Mesenchymal stem cell (in vitro differentiated cells and primary cell): ENCODE measurements at regions not wholly inside any gene's neighbourhood (a gene's known extent, or its start where the extent isn't known, plus 50 kb on each side); places are given as distances from the start of the nearest gene placed in this dataset.

Experiments
- DNase-seq: peaks from one replicate; pipeline ENCODE4 v3.0.0-alpha.2; 2013
- H2AFZ ChIP-seq: one replicate; pipeline ENCODE4 v1.6.1; 2013; ENCODE audit warnings: low read depth, mild to moderate bottlenecking, control low read depth, inconsistent platforms, low read length, moderate library complexity
- H2AK5ac ChIP-seq: 2 replicates; pipeline ENCODE4 v1.6.1; 2013; ENCODE audit warnings: low read length, moderate library complexity, mild to moderate bottlenecking, inconsistent platforms; ENCODE audit not compliant: severe bottlenecking
- H2BK120ac ChIP-seq: one replicate; pipeline ENCODE4 v1.6.1; 2013; ENCODE audit warnings: low read depth, mild to moderate bottlenecking, inconsistent platforms, low read length, moderate library complexity
- H2BK12ac ChIP-seq, 2 experiments: one replicate each; pipeline ENCODE4 v1.6.1; 2013; ENCODE audit warnings: inconsistent platforms in 2 of 2, low read length in 2 of 2, mild to moderate bottlenecking in 2 of 2, moderate library complexity in 2 of 2, control low read depth in 1 of 2
- H2BK15ac ChIP-seq: one replicate; pipeline ENCODE4 v1.6.1; 2013; ENCODE audit warnings: mild to moderate bottlenecking, low read depth, inconsistent platforms; ENCODE audit not compliant: poor library complexity, severe bottlenecking
- H2BK5ac ChIP-seq: 2 replicates; pipeline ENCODE4 v1.6.1; 2013; ENCODE audit warnings: low read depth, mild to moderate bottlenecking, low read length, control low read depth, inconsistent platforms; ENCODE audit not compliant: poor library complexity, severe bottlenecking
- H3K14ac ChIP-seq, 2 experiments: one replicate each; pipeline ENCODE4 v1.6.1; 2013; ENCODE audit warnings: inconsistent platforms in 2 of 2, low read length in 2 of 2, control low read depth in 1 of 2, mild to moderate bottlenecking in 1 of 2, moderate library complexity in 1 of 2
- H3K18ac ChIP-seq, 2 experiments: one replicate each; pipeline ENCODE4 v1.6.1; 2013; ENCODE audit warnings: inconsistent platforms in 2 of 2, low read length in 2 of 2, control low read depth in 1 of 2, low read depth in 1 of 2, mild to moderate bottlenecking in 1 of 2
- H3K23ac ChIP-seq, 2 experiments: one replicate each; pipeline ENCODE4 v1.6.1; 2013; ENCODE audit warnings: inconsistent platforms in 2 of 2, low read length in 2 of 2, mild to moderate bottlenecking in 2 of 2, moderate library complexity in 2 of 2, control low read depth in 1 of 2
- H3K27ac ChIP-seq: 2 replicates; pipeline ENCODE4 v1.5.1; 2013; ENCODE audit warnings: mild to moderate bottlenecking, moderate library complexity, low read length, control low read depth, inconsistent platforms; ENCODE audit not compliant: poor library complexity, severe bottlenecking
- H3K27me3 ChIP-seq, 2 experiments: 2 replicates each; pipeline versions ENCODE4 v1.6.1 to v1.7.0; 2013; ENCODE audit warnings: low read length in 2 of 2, mild to moderate bottlenecking in 2 of 2, moderate library complexity in 2 of 2, control low read depth in 1 of 2, inconsistent platforms in 1 of 2; ENCODE audit not compliant: control insufficient read depth in 1 of 2, insufficient read depth in 1 of 2
- H3K36me3 ChIP-seq, 2 experiments: 2 replicates each; pipeline versions ENCODE4 v1.6.1 to v1.7.0; 2013; ENCODE audit warnings: low read length in 2 of 2, control low read depth in 1 of 2, inconsistent platforms in 1 of 2, low read depth in 1 of 2, mild to moderate bottlenecking in 1 of 2; ENCODE audit not compliant: insufficient read depth in 2 of 2, control insufficient read depth in 1 of 2
- H3K4ac ChIP-seq, 2 experiments: one replicate each; pipeline ENCODE4 v1.6.1; 2013; ENCODE audit warnings: inconsistent platforms in 2 of 2, low read length in 2 of 2, mild to moderate bottlenecking in 2 of 2, moderate library complexity in 2 of 2, control low read depth in 1 of 2, low read depth in 1 of 2
- H3K4me1 ChIP-seq: 2 replicates; pipeline ENCODE4 v1.6.1; 2013; ENCODE audit warnings: low read depth, low read length, control low read depth; ENCODE audit not compliant: control insufficient read depth, insufficient read depth
- H3K4me2 ChIP-seq: 2 replicates; pipeline ENCODE4 v1.6.1; 2013; ENCODE audit warnings: low read length, mild to moderate bottlenecking, inconsistent platforms; ENCODE audit not compliant: poor library complexity, severe bottlenecking
- H3K4me3 ChIP-seq, 2 experiments: 2 replicates each; pipeline versions ENCODE4 v1.5.1 to v1.7.0; 2013; ENCODE audit warnings: low read length in 2 of 2, mild to moderate bottlenecking in 2 of 2, control low read depth in 1 of 2, low read depth in 1 of 2; ENCODE audit not compliant: insufficient read depth in 1 of 2
- H3K79me1 ChIP-seq: replicated peaks from 2 replicates; pipeline ENCODE4 v1.6.1; 2013; ENCODE audit warnings: mild to moderate bottlenecking, control low read depth, low read length, inconsistent platforms; ENCODE audit not compliant: poor library complexity, severe bottlenecking
- H3K9ac ChIP-seq: 2 replicates; pipeline ENCODE4 v1.7.0; 2013; ENCODE audit warnings: mild to moderate bottlenecking, low read length, moderate library complexity
- H3K9me3 ChIP-seq: 2 replicates; pipeline ENCODE4 v1.7.0; 2013; ENCODE audit warnings: mild to moderate bottlenecking, low read length; ENCODE audit not compliant: control insufficient read depth
- H4K8ac ChIP-seq: one replicate; pipeline ENCODE4 v1.6.1; 2013; ENCODE audit warnings: inconsistent platforms, mild to moderate bottlenecking, low read length, moderate library complexity
- H4K91ac ChIP-seq: one replicate; pipeline ENCODE4 v1.6.1; 2013; ENCODE audit warnings: mild to moderate bottlenecking, low read length, inconsistent platforms
- WGBS: methylation state at CpG from one replicate; pipeline ENCODE4 v1.1.7; 2013; ENCODE audit warnings: mixed read lengths; 5-methylcytosine and 5-hydroxymethylcytosine counted together

- Histone ChIP-seq H3K23ac (no peak overlapping the region), H3K79me1 (no peaks in the 10 kb centered on the region), H3K14ac (no peak overlapping the region), H4K91ac (no peak overlapping the region), H3K9me3 (peaks cover 18% of the 10 kb centered on the region), H3K9ac (no peak overlapping the region), H4K8ac (no peak overlapping the region), H3K36me3 (no peaks in the 10 kb centered on the region), H2BK5ac (no peak overlapping the region), H2BK15ac (no peak overlapping the region), H3K4ac (no peak overlapping the region), H3K4me3 (no peak overlapping the region), H2AFZ (no peak overlapping the region), H3K4me1 (no peaks in the 10 kb centered on the region), H3K27me3 (no peaks in the 10 kb centered on the region), H3K4me2 (no peak overlapping the region), H3K18ac (no peak overlapping the region), H2BK120ac (no peak overlapping the region), H2BK12ac (no peak overlapping the region), H3K27ac (no peak overlapping the region), H2AK5ac (no peak overlapping the region)
- WGBS = 87% methylated on average over 7 of the region's 9 CpGs
- no peak for DNase-seq
Measured at GRCh38 chr3:189513281-189514117, 117.7 kb upstream of the TP63 start.

- H3K36me3 ChIP-seq = no peaks in the 10 kb centered on the region
- H3K4ac ChIP-seq = no peak overlapping the region
- H3K27ac ChIP-seq = no peak overlapping the region
- no peaks in the 10 kb centered on the region for H3K4me1 ChIP-seq
- no peak overlapping the region for H2BK12ac ChIP-seq
- no peaks in the 10 kb centered on the region for H3K79me1 ChIP-seq
- no peak overlapping the region for H3K23ac ChIP-seq
- H2BK5ac ChIP-seq = no peak overlapping the region
- no peak overlapping the region for H3K4me3 ChIP-seq
- H2BK15ac ChIP-seq = no peak overlapping the region
- no peak for DNase-seq
- no peak overlapping the region for H2AFZ ChIP-seq
- H2BK120ac ChIP-seq = no peak overlapping the region
- H3K4me2 ChIP-seq = no peak overlapping the region
- peaks cover 28% of the 10 kb centered on the region for H3K9me3 ChIP-seq
- no peak overlapping the region for H4K8ac ChIP-seq
- no peak overlapping the region for H2AK5ac ChIP-seq
- H3K27me3 ChIP-seq = no peaks in the 10 kb centered on the region
- H3K14ac ChIP-seq = no peak overlapping the region
- H4K91ac ChIP-seq = no peak overlapping the region
- no peak overlapping the region for H3K9ac ChIP-seq
- no peak overlapping the region for H3K18ac ChIP-seq
- WGBS = 70% methylated on average over 3 of the region's 3 CpGs
Measured at GRCh38 chr3:189516039-189516438, 115.2 kb upstream of the TP63 start.

DNA sequence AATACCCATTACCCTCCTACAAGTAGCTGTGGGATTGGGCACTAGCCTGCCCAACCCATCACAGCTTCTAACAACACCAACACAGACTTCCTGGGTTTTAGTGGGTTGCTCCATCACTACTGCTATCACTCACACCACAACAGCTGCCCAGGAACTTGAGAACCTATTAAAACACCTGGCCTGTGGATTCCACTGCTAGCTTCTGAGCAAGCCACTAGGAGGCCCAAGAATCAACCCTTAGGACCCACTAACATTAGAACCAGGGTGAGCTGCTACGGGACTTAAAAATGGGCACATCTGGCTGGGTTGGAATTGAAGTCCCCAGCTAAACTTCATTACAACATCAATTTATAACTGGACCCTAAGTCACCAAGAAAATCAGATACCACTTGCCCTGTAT is 113.2 kb upstream of the TP63 start:
- DNase-seq = no peak
- H2BK5ac ChIP-seq = no peak overlapping the region
- H3K14ac ChIP-seq = no peak overlapping the region
- no peaks in the 10 kb centered on the region for H3K4me1 ChIP-seq
- no peak overlapping the region for H3K18ac ChIP-seq
- H3K9me3 ChIP-seq = peaks cover 28% of the 10 kb centered on the region
- H3K4ac ChIP-seq = no peak overlapping the region
- H3K79me1 ChIP-seq = no peaks in the 10 kb centered on the region
- H2BK120ac ChIP-seq = no peak overlapping the region
- no peak overlapping the region for H4K8ac ChIP-seq
- no peak overlapping the region for H2BK12ac ChIP-seq
- 75% methylated on average over 1 of the region's 1 CpG for WGBS
- H3K23ac ChIP-seq = no peak overlapping the region
- no peak overlapping the region for H3K27ac ChIP-seq
- H3K27me3 ChIP-seq = no peaks in the 10 kb centered on the region
- H3K36me3 ChIP-seq = no peaks in the 10 kb centered on the region
- no peak overlapping the region for H2BK15ac ChIP-seq
- H2AFZ ChIP-seq = no peak overlapping the region
- H2AK5ac ChIP-seq = no peak overlapping the region
- no peak overlapping the region for H4K91ac ChIP-seq
- H3K4me2 ChIP-seq = no peak overlapping the region
- no peak overlapping the region for H3K9ac ChIP-seq
- H3K4me3 ChIP-seq = no peak overlapping the region

DNA sequence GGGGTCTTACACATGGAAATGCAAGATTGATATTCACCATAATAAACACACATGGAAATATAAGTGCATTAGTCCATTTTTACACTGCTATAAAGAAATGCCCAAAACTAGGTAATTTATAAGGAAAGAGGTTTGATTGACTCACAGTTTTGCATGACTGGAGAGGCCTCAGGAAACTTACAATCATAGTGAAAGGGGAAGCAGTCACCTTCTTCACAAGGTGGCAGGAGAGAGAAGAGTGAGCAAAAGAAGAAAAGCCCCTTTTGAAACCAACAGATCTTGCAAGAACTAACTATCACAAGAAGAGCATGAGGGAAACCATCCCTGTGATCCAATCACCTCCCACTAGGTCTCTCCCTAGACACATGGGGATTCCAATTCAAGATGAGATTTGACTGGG is 111.7 kb upstream of the TP63 start:
- Histone ChIP-seq H3K27ac (no peak overlapping the region), H3K79me1 (no peaks in the 10 kb centered on the region), H4K91ac (no peak overlapping the region), H3K4ac (no peak overlapping the region), H3K27me3 (no peaks in the 10 kb centered on the region), H3K9ac (no peak overlapping the region), H3K9me3 (peaks cover 28% of the 10 kb centered on the region), H2BK5ac (no peak overlapping the region), H2BK15ac (no peak overlapping the region), H3K4me2 (no peak overlapping the region), H3K4me3 (no peak overlapping the region), H3K14ac (no peak overlapping the region), H3K23ac (no peak overlapping the region), H2AFZ (no peak overlapping the region), H3K36me3 (no peaks in the 10 kb centered on the region), H3K4me1 (no peaks in the 10 kb centered on the region), H2BK12ac (no peak overlapping the region), H3K18ac (no peak overlapping the region), H4K8ac (no peak overlapping the region), H2AK5ac (no peak overlapping the region), H2BK120ac (no peak overlapping the region)
- no peak for DNase-seq
